Astrocyte (in vitro differentiated cells and primary cell): ENCODE measurements at regions not wholly inside any gene's neighbourhood (a gene's known extent, or its start where the extent isn't known, plus 50 kb on each side); places are given as distances from the start of the nearest gene placed in this dataset.

ENCODE experiments used
- DNase-seq: peaks from one replicate; pipeline ENCODE4 v3.0.0-alpha.2; 2010; ENCODE audit warnings: low read depth
- FAIRE-seq: peaks from 2 replicates; lab custom pipeline; 2011; peaks lifted over from hg19 to GRCh38; lab: Jason Lieb, UNC
- H2AFZ ChIP-seq: 2 replicates; pipeline ENCODE4 v1.6.0; 2012; ENCODE audit warnings: low read depth, low read length, inconsistent platforms
- H3K27ac ChIP-seq: 2 replicates; pipeline ENCODE4 v1.5.1; 2011; ENCODE audit warnings: low read depth, low read length, inconsistent platforms
- H3K27me3 ChIP-seq: 2 replicates; pipeline ENCODE4 v1.6.0; 2011; ENCODE audit warnings: low read length, inconsistent platforms; ENCODE audit not compliant: insufficient read depth
- H3K36me3 ChIP-seq: 2 replicates; pipeline ENCODE4 v1.5.1; 2011; ENCODE audit warnings: low read length, inconsistent platforms; ENCODE audit not compliant: insufficient read depth
- H3K4me1 ChIP-seq: 2 replicates; pipeline ENCODE4 v1.5.1; 2011; ENCODE audit warnings: low read length, inconsistent platforms; ENCODE audit not compliant: insufficient read depth
- H3K4me2 ChIP-seq: 2 replicates; pipeline ENCODE4 v1.6.0; 2012; ENCODE audit warnings: low read length, inconsistent platforms
- H3K4me3 ChIP-seq: 2 replicates; pipeline ENCODE4 v1.5.1; 2011; ENCODE audit warnings: low read depth, mild to moderate bottlenecking, low read length, inconsistent platforms; ENCODE audit not compliant: insufficient read depth
- H3K79me2 ChIP-seq: 2 replicates; pipeline ENCODE4 v1.6.0; 2012; ENCODE audit warnings: mild to moderate bottlenecking, low read length, inconsistent platforms; ENCODE audit not compliant: insufficient read depth
- H3K9ac ChIP-seq: 2 replicates; pipeline ENCODE4 v1.6.0; 2012; ENCODE audit warnings: mild to moderate bottlenecking, low read length, inconsistent platforms
- H3K9me3 ChIP-seq: 2 replicates; pipeline ENCODE4 v1.5.1; 2012; ENCODE audit warnings: low read depth, mild to moderate bottlenecking, low read length, inconsistent platforms; ENCODE audit not compliant: insufficient read depth
- H4K20me1 ChIP-seq: 2 replicates; pipeline ENCODE4 v1.6.0; 2012; ENCODE audit warnings: low read length, inconsistent platforms; ENCODE audit not compliant: insufficient read depth
- H3K27ac Mint-ChIP-seq: one replicate; pipeline ENCODE4 v1.8.0; 2021; ENCODE audit warnings: mild to moderate bottlenecking, mixed read lengths; ENCODE audit not compliant: unreplicated experiment
- H3K27me3 Mint-ChIP-seq: one replicate; pipeline ENCODE4 v1.8.0; 2021; ENCODE audit warnings: low read depth, mixed read lengths; ENCODE audit not compliant: unreplicated experiment
- H3K36me3 Mint-ChIP-seq: one replicate; pipeline ENCODE4 v1.8.0; 2021; ENCODE audit warnings: low read depth, mixed read lengths; ENCODE audit not compliant: unreplicated experiment
- H3K4me1 Mint-ChIP-seq: one replicate; pipeline ENCODE4 v1.8.0; 2021; ENCODE audit warnings: low read depth, mixed read lengths; ENCODE audit not compliant: unreplicated experiment
- H3K4me3 Mint-ChIP-seq: one replicate; pipeline ENCODE4 v1.8.0; 2021; ENCODE audit warnings: mild to moderate bottlenecking, moderate library complexity, mixed read lengths; ENCODE audit not compliant: unreplicated experiment
- H3K9me3 Mint-ChIP-seq: one replicate; pipeline ENCODE4 v1.8.0; 2021; ENCODE audit warnings: mild to moderate bottlenecking, mixed read lengths; ENCODE audit not compliant: unreplicated experiment
- EZH2 ChIP-seq: IDR thresholded peaks from 2 replicates; pipeline ENCODE4 v1.6.1; 2012; ENCODE audit warnings: mild to moderate bottlenecking, low read length, inconsistent platforms; ENCODE audit not compliant: insufficient read depth
- TF ChIP-seq, protein P1 (sequence below): IDR thresholded peaks from 2 replicates; pipeline ENCODE4 v1.5.1; 2011; ENCODE audit warnings: low read depth, mild to moderate bottlenecking, inconsistent platforms, low read length, moderate library complexity; ENCODE audit not compliant: insufficient read depth

DNA sequence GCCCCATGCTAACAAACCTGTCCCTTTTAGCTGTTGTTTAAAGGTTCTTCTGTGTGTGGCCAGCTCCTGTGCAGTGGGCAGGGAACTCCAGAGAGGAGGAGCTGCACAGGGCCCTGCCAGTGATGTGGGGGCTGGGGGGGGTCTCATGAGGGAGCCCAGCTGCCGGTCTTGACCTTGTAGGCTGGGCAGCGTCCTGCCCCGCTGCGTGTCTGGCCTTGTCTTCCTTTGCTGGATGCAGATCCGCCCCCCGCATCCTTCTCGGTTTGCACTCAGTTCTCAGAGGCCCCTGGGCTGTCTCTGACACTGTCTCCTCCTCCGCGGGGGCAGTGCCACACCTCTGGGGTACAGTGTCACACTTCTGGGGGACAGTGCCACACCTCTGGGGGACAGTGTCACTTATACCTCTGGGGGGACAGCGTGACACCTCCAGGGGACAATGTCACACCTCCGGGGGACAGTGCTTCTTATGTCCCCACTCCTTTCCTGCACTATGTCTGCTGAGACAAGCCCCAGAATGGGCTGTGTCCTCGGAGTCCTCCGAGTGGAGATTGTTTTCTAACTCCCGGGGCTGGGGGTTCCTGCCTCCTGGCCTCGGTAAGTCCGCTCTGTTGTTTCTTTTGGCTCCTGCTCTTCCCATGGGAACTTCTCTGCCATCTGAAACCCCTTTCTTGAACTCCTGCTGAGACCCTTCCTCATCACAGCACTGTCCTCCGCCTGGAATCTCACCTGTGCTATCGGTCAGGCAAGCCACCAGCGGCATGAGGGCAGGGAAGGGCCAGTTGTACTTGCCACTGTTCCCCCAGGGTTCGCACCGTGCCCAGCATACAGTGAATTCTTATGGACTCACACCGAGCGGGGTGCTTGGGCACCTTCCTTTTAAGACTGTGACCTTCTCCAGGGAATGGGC lies 788.3 kb downstream of the TBC1D22A start:
- TF ChIP-seq, protein P1, sequence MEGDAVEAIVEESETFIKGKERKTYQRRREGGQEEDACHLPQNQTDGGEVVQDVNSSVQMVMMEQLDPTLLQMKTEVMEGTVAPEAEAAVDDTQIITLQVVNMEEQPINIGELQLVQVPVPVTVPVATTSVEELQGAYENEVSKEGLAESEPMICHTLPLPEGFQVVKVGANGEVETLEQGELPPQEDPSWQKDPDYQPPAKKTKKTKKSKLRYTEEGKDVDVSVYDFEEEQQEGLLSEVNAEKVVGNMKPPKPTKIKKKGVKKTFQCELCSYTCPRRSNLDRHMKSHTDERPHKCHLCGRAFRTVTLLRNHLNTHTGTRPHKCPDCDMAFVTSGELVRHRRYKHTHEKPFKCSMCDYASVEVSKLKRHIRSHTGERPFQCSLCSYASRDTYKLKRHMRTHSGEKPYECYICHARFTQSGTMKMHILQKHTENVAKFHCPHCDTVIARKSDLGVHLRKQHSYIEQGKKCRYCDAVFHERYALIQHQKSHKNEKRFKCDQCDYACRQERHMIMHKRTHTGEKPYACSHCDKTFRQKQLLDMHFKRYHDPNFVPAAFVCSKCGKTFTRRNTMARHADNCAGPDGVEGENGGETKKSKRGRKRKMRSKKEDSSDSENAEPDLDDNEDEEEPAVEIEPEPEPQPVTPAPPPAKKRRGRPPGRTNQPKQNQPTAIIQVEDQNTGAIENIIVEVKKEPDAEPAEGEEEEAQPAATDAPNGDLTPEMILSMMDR: no peak
- no peak for TF ChIP-seq EZH2
- no peak overlapping the region for H3K27ac ChIP-seq

DNA sequence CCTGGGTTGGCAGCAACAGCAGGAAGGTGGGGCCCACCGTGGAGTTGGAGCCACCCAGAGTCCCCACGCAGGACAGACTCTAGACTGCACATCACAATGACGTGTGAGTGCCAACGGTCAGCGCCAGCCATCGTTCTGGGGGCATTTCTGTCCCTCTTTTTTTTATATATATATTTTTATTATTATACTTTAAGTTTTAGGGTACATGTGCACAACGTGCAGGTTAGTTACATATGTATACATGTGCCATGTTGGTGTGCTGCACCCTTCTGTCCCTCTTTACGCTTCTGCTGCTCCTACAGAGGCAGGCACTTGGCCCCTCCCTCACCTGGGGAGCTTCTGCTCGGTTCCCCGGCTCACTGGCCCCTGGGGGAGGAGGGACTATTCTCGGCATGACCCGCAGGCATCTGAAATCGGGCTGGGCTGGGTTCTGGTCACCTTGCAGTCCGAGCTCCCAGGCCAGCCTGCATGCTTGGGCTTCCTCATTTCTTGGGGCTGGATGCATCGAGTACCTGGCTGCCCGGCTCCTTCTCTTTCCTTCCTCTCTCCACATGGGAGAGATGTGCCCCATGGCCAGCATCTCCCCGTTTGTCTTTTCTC lies 787.4 kb downstream of the TBC1D22A start:
- no peak for FAIRE-seq
- no peak for TF ChIP-seq EZH2
- TF ChIP-seq, protein P1: no peak
- H3K9me3 ChIP-seq: peaks cover 18% of the 10 kb centered on the region

More for the DNA sequence above, 788.3 kb downstream of the TBC1D22A start:
- H3K4me1 Mint-ChIP-seq: no peaks in the 10 kb centered on the region
- Histone ChIP-seq H3K9me3 (peaks cover 18% of the 10 kb centered on the region), H3K4me2 (no peak overlapping the region), H3K4me3 (no peak overlapping the region), H2AFZ (no peak overlapping the region), H3K9ac (no peak overlapping the region), H3K4me1 (no peaks in the 10 kb centered on the region), H3K79me2 (no peaks in the 10 kb centered on the region), H3K36me3 (no peaks in the 10 kb centered on the region), H4K20me1 (no peaks in the 10 kb centered on the region), H3K27me3 (no peaks in the 10 kb centered on the region)
- DNase-seq (no peak), FAIRE-seq (no peak)
- H3K27ac Mint-ChIP-seq: no peak overlapping the region
- H3K36me3 Mint-ChIP-seq: no peaks in the 10 kb centered on the region
- H3K9me3 Mint-ChIP-seq: peaks cover 32% of the 10 kb centered on the region
- H3K4me3 Mint-ChIP-seq: no peak overlapping the region
- H3K27me3 Mint-ChIP-seq: no peaks in the 10 kb centered on the region

More for the DNA sequence above, 787.4 kb downstream of the TBC1D22A start:
- no peaks in the 10 kb centered on the region for H3K36me3 Mint-ChIP-seq
- H3K4me3 Mint-ChIP-seq: no peak overlapping the region
- no peak overlapping the region for H3K27ac Mint-ChIP-seq
- no peak overlapping the region for H3K9ac ChIP-seq
- H3K79me2 ChIP-seq: no peaks in the 10 kb centered on the region
- no peak for DNase-seq
- no peaks in the 10 kb centered on the region for H3K36me3 ChIP-seq
- no peaks in the 10 kb centered on the region for H4K20me1 ChIP-seq
- no peak overlapping the region for H3K27ac ChIP-seq
- H3K27me3 Mint-ChIP-seq: no peaks in the 10 kb centered on the region
- no peaks in the 10 kb centered on the region for H3K4me1 ChIP-seq
- H3K27me3 ChIP-seq: no peaks in the 10 kb centered on the region
- no peak overlapping the region for H3K4me2 ChIP-seq
- H3K4me1 Mint-ChIP-seq: no peaks in the 10 kb centered on the region
- peaks cover 35% of the 10 kb centered on the region for H3K9me3 Mint-ChIP-seq
- H3K4me3 ChIP-seq: no peak overlapping the region
- no peak overlapping the region for H2AFZ ChIP-seq
